ENCODE measurements at regions not wholly inside any gene's neighbourhood (a gene's known extent, or its start where the extent isn't known, plus 50 kb on each side); places are given as distances from the start of the nearest gene placed in this dataset.

- no peaks in the 10 kb centered on the region for H3K4me1 ChIP-seq (ENCODE audit: insufficient read depth, low read length, severe bottlenecking)
- H3K27ac ChIP-seq (ENCODE audit: low read depth, low read length, poor library complexity, severe bottlenecking), result no peak overlapping the region
- H3K9me3 ChIP-seq (ENCODE audit: low read length), result no peaks in the 10 kb centered on the region
- no peaks in the 10 kb centered on the region for H3K9me2 ChIP-seq (ENCODE audit: low read depth, low read length)
- H3K36me3 ChIP-seq (ENCODE audit: insufficient read depth, low read length), result no peaks in the 10 kb centered on the region
- no peaks in the 10 kb centered on the region for H3K79me2 ChIP-seq (ENCODE audit: insufficient read depth, low read length)
- no peaks in the 10 kb centered on the region for H3F3A ChIP-seq (ENCODE audit: insufficient read depth, low read length)
- no peak overlapping the region for H3K9ac ChIP-seq (ENCODE audit: low read length)
- H3K4me3 ChIP-seq (ENCODE audit: low read depth, low read length, poor library complexity, severe bottlenecking), result no peak overlapping the region
- H2AFZ ChIP-seq (ENCODE audit: low read length), result no peak overlapping the region
- TF ChIP-seq CTCF (IDR thresholded peaks at IDR 0.05; ENCODE audit: low read length) (no peak), EZH2 (IDR thresholded peaks at IDR 0.05; ENCODE audit: borderline replicate concordance, low read length) (no peak)
- H3K27me3 ChIP-seq (ENCODE audit: insufficient read depth, low read length), result no peaks in the 10 kb centered on the region
- no peak overlapping the region for H3K4me2 ChIP-seq (ENCODE audit: low read length)
- H4K20me1 ChIP-seq (ENCODE audit: insufficient read depth, low read length), result no peaks in the 10 kb centered on the region
These were observed 76.6 kb downstream of the DMRTA2 start for GRCh38 chr1:50346621-50347020.

GRCh38 chr1:50343323-50343722, 79.9 kb downstream of the DMRTA2 start:
- no peaks in the 10 kb centered on the region for H3K36me3 ChIP-seq (ENCODE audit: insufficient read depth, low read length)
- no peak for TF ChIP-seq CTCF (IDR thresholded peaks at IDR 0.05; ENCODE audit: low read length)
- TF ChIP-seq EZH2 (IDR thresholded peaks at IDR 0.05; ENCODE audit: borderline replicate concordance, low read length), result no peak
- H3K27ac ChIP-seq (ENCODE audit: low read depth, low read length, poor library complexity, severe bottlenecking), result no peak overlapping the region
- no peak overlapping the region for H3K4me3 ChIP-seq (ENCODE audit: low read depth, low read length, poor library complexity, severe bottlenecking)
- H3K9ac ChIP-seq (ENCODE audit: low read length), result no peak overlapping the region
- no peaks in the 10 kb centered on the region for H3K27me3 ChIP-seq (ENCODE audit: insufficient read depth, low read length)
- no peaks in the 10 kb centered on the region for H4K20me1 ChIP-seq (ENCODE audit: insufficient read depth, low read length)
- no peaks in the 10 kb centered on the region for H3K9me2 ChIP-seq (ENCODE audit: low read depth, low read length)
- no peak overlapping the region for H3K4me2 ChIP-seq (ENCODE audit: low read length)
- H3K9me3 ChIP-seq (ENCODE audit: low read length), result no peaks in the 10 kb centered on the region
- H3K4me1 ChIP-seq (ENCODE audit: insufficient read depth, low read length, severe bottlenecking), result no peaks in the 10 kb centered on the region
- no peak overlapping the region for H2AFZ ChIP-seq (ENCODE audit: low read length)
- H3F3A ChIP-seq (ENCODE audit: insufficient read depth, low read length), result no peaks in the 10 kb centered on the region
- no peaks in the 10 kb centered on the region for H3K79me2 ChIP-seq (ENCODE audit: insufficient read depth, low read length)

GRCh38 chr1:50342525-50342924, 80.7 kb downstream of the DMRTA2 start:
- Histone ChIP-seq H4K20me1 (ENCODE audit: insufficient read depth, low read length) (no peaks in the 10 kb centered on the region), H3K27me3 (ENCODE audit: insufficient read depth, low read length) (no peaks in the 10 kb centered on the region), H3K4me2 (ENCODE audit: low read length) (no peak overlapping the region), H3F3A (ENCODE audit: insufficient read depth, low read length) (no peaks in the 10 kb centered on the region), H3K4me3 (ENCODE audit: low read depth, low read length, poor library complexity, severe bottlenecking) (no peak overlapping the region), H3K36me3 (ENCODE audit: insufficient read depth, low read length) (no peaks in the 10 kb centered on the region), H2AFZ (ENCODE audit: low read length) (no peak overlapping the region), H3K4me1 (ENCODE audit: insufficient read depth, low read length, severe bottlenecking) (no peaks in the 10 kb centered on the region), H3K27ac (ENCODE audit: low read depth, low read length, poor library complexity, severe bottlenecking) (no peak overlapping the region), H3K9me3 (ENCODE audit: low read length) (no peaks in the 10 kb centered on the region), H3K9ac (ENCODE audit: low read length) (no peak overlapping the region), H3K79me2 (ENCODE audit: insufficient read depth, low read length) (no peaks in the 10 kb centered on the region), H3K9me2 (ENCODE audit: low read depth, low read length) (no peaks in the 10 kb centered on the region)
- TF ChIP-seq CTCF (IDR thresholded peaks at IDR 0.05; ENCODE audit: low read length) (no peak), EZH2 (IDR thresholded peaks at IDR 0.05; ENCODE audit: borderline replicate concordance, low read length) (no peak)
